Mesendoderm (in vitro differentiated cells): ENCODE measurements at regions not wholly inside any gene's neighbourhood (a gene's known extent, or its start where the extent isn't known, plus 50 kb on each side); places are given as distances from the start of the nearest gene placed in this dataset.

ENCODE experiments used
- DNase-seq: peaks from one replicate; pipeline ENCODE4 v3.0.0; 2013
- H2AK5ac ChIP-seq: 2 replicates; pipeline ENCODE4 v1.6.1; 2013; ENCODE audit warnings: low read length, inconsistent platforms
- H2BK120ac ChIP-seq: 2 replicates; pipeline ENCODE4 v1.6.1; 2013; ENCODE audit warnings: low read depth, mild to moderate bottlenecking, low read length, moderate library complexity, mixed read lengths
- H2BK15ac ChIP-seq: replicated peaks from 2 replicates; pipeline ENCODE4 v1.6.1; 2013; ENCODE audit warnings: low read depth, mild to moderate bottlenecking, moderate library complexity
- H2BK5ac ChIP-seq: 2 replicates; pipeline ENCODE4 v1.6.1; 2013; ENCODE audit warnings: low read length, inconsistent platforms
- H3K18ac ChIP-seq: 2 replicates; pipeline ENCODE4 v1.6.1; 2013; ENCODE audit warnings: mild to moderate bottlenecking, low read length, mixed read lengths
- H3K23ac ChIP-seq: one replicate; pipeline ENCODE4 v1.6.1; 2013; ENCODE audit warnings: low read length
- H3K27ac ChIP-seq: 2 replicates; pipeline ENCODE4 v1.5.1; 2013; ENCODE audit warnings: low read depth, mild to moderate bottlenecking, inconsistent platforms, low read length, moderate library complexity
- H3K27me3 ChIP-seq: 2 replicates; pipeline ENCODE4 v1.6.1; 2013; ENCODE audit warnings: low read length, control low read depth, mild to moderate bottlenecking, inconsistent platforms; ENCODE audit not compliant: insufficient read depth, poor library complexity
- H3K36me3 ChIP-seq: 2 replicates; pipeline ENCODE4 v1.6.1; 2013; ENCODE audit warnings: low read length, inconsistent platforms; ENCODE audit not compliant: control insufficient read depth, insufficient read depth
- H3K4ac ChIP-seq: one replicate; pipeline ENCODE4 v1.6.1; 2013; ENCODE audit warnings: low read depth, mild to moderate bottlenecking, low read length, moderate library complexity
- H3K4me1 ChIP-seq: 2 replicates; pipeline ENCODE4 v1.6.1; 2013; ENCODE audit warnings: low read depth, low read length, inconsistent platforms; ENCODE audit not compliant: control insufficient read depth
- H3K4me2 ChIP-seq: 2 replicates; pipeline ENCODE4 v1.6.1; 2013; ENCODE audit warnings: low read length
- H3K4me3 ChIP-seq: 2 replicates; pipeline ENCODE4 v1.5.1; 2013; ENCODE audit warnings: mild to moderate bottlenecking, low read length
- H3K56ac ChIP-seq: one replicate; pipeline ENCODE4 v1.6.1; 2013; ENCODE audit warnings: low read length
- H3K79me1 ChIP-seq: 2 replicates; pipeline ENCODE4 v1.6.1; 2013; ENCODE audit warnings: low read length, inconsistent platforms
- H3K79me2 ChIP-seq: 2 replicates; pipeline ENCODE4 v1.6.1; 2013; ENCODE audit warnings: mild to moderate bottlenecking, low read length; ENCODE audit not compliant: control insufficient read depth, insufficient read depth
- H3K9ac ChIP-seq: 2 replicates; pipeline ENCODE4 v1.6.1; 2013; ENCODE audit warnings: low read length, inconsistent platforms
- H4K5ac ChIP-seq: one replicate; pipeline ENCODE4 v1.6.1; 2013; ENCODE audit warnings: low read length
- H4K8ac ChIP-seq: one replicate; pipeline ENCODE4 v1.6.1; 2013; ENCODE audit warnings: low read depth, mild to moderate bottlenecking, control low read depth, low read length, moderate library complexity
- WGBS: extraction: QIAGEN DNeasy Blood & Tissue Kit; methylation state at CpG from one replicate; pipeline ENCODE4 v1.1.7; 2013; ENCODE audit warnings: low lambda C conversion rate, missing lambda C conversion rate; ENCODE audit not compliant: insufficient coverage; ENCODE audit errors: extremely low coverage; 5-methylcytosine and 5-hydroxymethylcytosine counted together

DNA sequence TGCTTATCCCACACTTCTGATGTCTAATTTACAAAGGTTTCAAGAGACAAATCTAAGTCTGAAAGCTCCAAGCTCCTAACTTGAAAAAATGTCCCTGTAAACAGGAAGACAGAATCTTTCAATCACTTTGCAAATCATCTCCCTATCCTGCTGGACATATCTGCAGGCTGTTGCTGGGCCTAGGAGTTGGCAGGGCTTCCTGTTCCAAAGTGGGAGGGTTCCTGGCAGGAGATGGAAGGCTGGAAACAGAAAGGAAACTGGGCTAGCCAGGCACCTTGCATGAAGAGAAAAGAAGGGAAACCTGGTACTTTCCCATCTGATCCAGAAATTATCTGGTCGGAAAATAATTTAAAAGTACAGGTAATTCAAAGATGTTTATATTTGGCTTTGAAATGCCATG lies 227.3 kb upstream of the IL12A start:
- Histone ChIP-seq H2BK120ac (no peak overlapping the region), H3K27ac (no peak overlapping the region), H4K8ac (no peak overlapping the region), H3K18ac (peak overlapping the region; percentile 9), H3K27me3 (no peaks in the 10 kb centered on the region), H2BK5ac (no peak overlapping the region), H3K23ac (no peak overlapping the region), H3K36me3 (no peaks in the 10 kb centered on the region), H3K79me2 (peaks cover 6% of the 10 kb centered on the region), H3K4me2 (no peak overlapping the region), H3K79me1 (peaks cover 4% of the 10 kb centered on the region), H3K4me3 (no peak overlapping the region), H2AK5ac (no peak overlapping the region), H3K56ac (no peak overlapping the region), H3K9ac (no peak overlapping the region), H2BK15ac (no peak overlapping the region), H3K4ac (no peak overlapping the region), H3K4me1 (peaks cover 9% of the 10 kb centered on the region), H4K5ac (no peak overlapping the region)
- no CpG with 5 or more reads among the region's 1 CpG for WGBS
- DNase-seq, result no peak

DNA sequence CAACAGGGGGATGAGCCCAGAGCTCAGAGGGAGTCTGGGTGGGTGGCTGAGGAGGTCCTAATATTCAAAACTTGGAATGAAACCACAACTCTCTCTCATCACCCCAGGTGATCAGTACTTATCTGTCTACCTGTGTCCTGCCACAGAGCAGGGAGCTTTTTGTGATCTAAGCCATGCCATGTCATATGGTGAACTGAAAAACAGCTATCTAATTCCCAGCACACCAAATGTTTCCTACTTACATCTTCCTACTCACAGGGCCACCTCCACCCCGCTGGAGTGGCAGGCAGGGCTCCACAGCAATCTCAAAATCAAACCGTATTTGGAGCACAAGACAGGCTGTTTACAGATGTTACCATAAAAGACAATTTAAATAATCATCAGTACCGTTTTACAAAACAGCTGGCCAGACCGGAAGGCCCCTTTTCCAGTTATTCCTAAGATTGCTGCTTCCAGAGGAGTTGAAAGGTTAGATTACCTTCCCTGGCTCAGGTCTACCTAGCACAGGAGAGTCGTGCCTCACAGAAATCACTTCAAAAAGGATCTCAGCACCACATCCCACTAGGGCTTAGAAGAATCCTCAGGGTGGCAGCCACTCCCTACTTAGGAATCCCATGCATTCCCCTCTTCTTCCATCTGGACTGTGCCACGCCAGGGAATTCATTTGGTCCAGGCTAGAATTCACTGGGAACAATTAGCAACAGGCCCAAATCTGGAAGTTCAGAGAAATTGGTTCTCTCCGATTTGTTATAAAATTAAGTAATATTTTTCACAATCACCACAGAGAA lies 226.6 kb upstream of the IL12A start:
- H3K56ac ChIP-seq, result peak overlapping the region; percentile 30
- no peak overlapping the region for H3K4me2 ChIP-seq
- no CpG with 5 or more reads among the region's 7 CpGs for WGBS
- peaks cover 11% of the 10 kb centered on the region for H3K79me2 ChIP-seq
- no peak overlapping the region for H3K4ac ChIP-seq
- peak overlapping the region; percentile 23 for H3K9ac ChIP-seq
- no peak overlapping the region for H2AK5ac ChIP-seq
- H3K23ac ChIP-seq, result no peak overlapping the region
- H3K79me1 ChIP-seq, result peaks cover 6% of the 10 kb centered on the region
- H2BK15ac ChIP-seq, result no peak overlapping the region
- H3K4me1 ChIP-seq, result peaks cover 10% of the 10 kb centered on the region
- H3K27me3 ChIP-seq, result no peaks in the 10 kb centered on the region
- DNase-seq, result peak; percentile 72
- H3K27ac ChIP-seq, result no peak overlapping the region
- no peak overlapping the region for H2BK5ac ChIP-seq
- no peak overlapping the region for H2BK120ac ChIP-seq
- no peak overlapping the region for H4K8ac ChIP-seq
- H4K5ac ChIP-seq, result no peak overlapping the region
- H3K4me3 ChIP-seq, result no peak overlapping the region
- H3K36me3 ChIP-seq, result no peaks in the 10 kb centered on the region
- peak overlapping the region; percentile 20 for H3K18ac ChIP-seq

DNA sequence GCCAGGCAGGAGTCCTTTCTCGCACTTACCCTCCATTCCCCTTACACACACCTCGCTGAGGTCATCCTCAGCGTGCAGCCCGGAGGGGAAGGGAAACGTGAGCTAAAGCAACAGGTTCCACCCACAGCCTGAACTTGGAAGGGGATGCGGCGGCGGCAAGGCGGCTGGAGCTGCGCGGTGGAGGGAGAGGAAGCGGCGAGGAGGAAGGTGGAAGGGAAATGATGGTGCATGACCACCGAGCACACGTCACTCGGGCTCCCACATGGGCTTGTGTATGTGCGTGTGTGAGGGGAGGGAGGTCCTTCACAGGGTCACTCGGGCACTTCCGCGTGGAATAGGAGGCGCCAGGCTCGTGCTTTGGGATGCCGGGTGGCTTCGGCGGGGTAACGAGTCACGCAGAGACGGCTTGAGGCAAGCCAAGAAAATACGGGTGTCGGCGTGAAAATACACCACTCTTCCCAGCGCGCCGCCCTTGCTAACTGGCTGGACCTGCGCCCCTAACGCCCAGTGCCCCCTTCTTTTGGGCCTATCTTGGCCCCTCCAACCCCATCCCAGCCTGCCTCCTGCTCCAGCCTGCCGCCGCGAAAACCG lies 225.5 kb upstream of the IL12A start:
- peak overlapping the region; percentile 29 for H2BK5ac ChIP-seq
- no CpG with 5 or more reads among the region's 40 CpGs for WGBS
- H3K27ac ChIP-seq, result peak overlapping the region; percentile 81

DNA sequence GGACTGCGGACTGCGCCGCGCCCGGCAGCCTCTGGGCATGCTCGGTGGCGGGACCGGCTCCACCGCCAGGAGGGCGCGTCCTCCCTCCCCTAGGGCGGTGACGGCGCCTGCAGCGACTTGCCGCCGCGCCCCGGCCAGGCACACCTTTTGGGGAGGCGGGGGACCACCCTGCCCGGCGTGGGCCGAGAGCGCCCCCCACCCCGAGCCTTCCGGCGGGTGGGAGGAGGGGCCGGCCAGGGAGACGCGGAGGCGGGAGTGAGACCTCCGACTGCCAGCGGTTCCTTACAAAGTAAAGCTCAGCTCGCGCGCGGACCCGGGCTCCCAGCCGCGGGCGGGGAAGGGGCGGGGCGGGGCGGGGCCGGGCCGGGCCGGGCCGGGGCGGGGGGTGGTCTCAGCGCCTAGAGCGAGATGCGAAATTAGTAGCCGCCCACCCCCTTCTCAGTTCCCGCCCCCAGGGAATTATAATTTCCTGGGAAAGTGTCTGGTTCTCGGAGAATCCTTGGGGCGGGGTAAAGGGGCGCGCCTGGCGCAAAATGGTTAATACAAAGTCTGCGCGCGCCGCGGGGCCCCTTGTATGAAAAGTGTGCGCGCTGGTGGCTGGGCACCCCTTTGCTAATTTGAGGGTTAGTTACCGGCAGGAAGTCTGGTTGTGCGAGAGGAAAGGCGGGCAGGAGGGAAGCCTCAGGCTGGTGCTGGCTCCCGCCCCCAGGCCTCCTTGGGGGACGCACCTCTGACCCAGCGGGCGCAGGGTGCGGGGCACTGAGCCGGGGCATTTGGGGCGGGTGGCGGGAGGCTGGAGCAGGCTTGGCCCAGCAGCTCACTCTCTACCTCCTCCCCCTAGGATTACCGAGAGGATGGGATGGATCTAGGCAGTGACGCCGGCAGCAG lies 224.8 kb upstream of the IL12A start:
- H2BK15ac ChIP-seq, result no peak overlapping the region
- H2BK120ac ChIP-seq, result no peak overlapping the region
- peak overlapping the region; percentile 83 for H3K9ac ChIP-seq

More for the DNA sequence above, 225.5 kb upstream of the IL12A start:
- Histone ChIP-seq H2BK120ac (no peak overlapping the region), H3K79me1 (peaks cover 7% of the 10 kb centered on the region), H3K27me3 (no peaks in the 10 kb centered on the region), H4K5ac (no peak overlapping the region), H2AK5ac (no peak overlapping the region), H3K4me2 (peak overlapping the region; percentile 45), H3K9ac (peak overlapping the region; percentile 83), H4K8ac (no peak overlapping the region), H3K4ac (peak overlapping the region; percentile 41), H3K18ac (peak overlapping the region; percentile 17), H2BK15ac (no peak overlapping the region), H3K56ac (peak overlapping the region; percentile 96), H3K79me2 (peaks cover 16% of the 10 kb centered on the region), H3K4me1 (peaks cover 10% of the 10 kb centered on the region), H3K23ac (peak overlapping the region; percentile 70), H3K4me3 (peak overlapping the region; percentile 42), H3K36me3 (no peaks in the 10 kb centered on the region)
- DNase-seq, result peak; percentile 92

DNA sequence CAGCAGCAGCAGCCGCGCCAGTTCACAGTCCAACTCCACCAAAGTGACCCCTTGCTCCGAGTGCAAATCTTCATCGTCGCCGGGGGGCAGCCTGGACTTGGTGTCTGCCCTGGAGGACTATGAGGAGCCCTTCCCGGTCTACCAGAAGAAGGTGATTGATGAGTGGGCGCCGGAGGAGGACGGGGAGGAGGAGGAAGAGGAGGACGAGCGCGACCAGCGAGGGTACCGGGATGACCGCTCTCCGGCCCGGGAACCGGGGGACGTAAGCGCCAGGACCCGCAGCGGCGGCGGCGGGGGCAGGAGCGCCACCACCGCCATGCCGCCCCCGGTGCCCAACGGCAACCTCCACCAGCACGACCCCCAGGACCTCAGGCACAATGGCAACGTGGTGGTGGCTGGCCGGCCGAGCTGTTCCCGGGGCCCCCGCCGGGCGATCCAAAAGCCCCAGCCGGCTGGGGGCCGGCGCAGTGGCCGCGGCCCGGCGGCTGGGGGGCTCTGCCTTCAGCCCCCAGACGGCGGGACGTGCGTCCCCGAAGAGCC lies 224.1 kb upstream of the IL12A start:
- Histone ChIP-seq H3K36me3 (no peaks in the 10 kb centered on the region), H4K5ac (no peak overlapping the region), H2BK15ac (no peak overlapping the region), H3K4ac (peak overlapping the region; percentile 38), H2AK5ac (no peak overlapping the region), H3K79me2 (peaks cover 25% of the 10 kb centered on the region), H3K9ac (peak overlapping the region; percentile 83), H2BK5ac (peak overlapping the region; percentile 49), H3K27me3 (no peaks in the 10 kb centered on the region), H3K18ac (peak overlapping the region; percentile 91), H3K79me1 (peaks cover 7% of the 10 kb centered on the region), H3K4me3 (peak overlapping the region; percentile 75), H2BK120ac (no peak overlapping the region), H3K27ac (peak overlapping the region; percentile 85), H4K8ac (no peak overlapping the region), H3K23ac (no peak overlapping the region), H3K4me1 (peaks cover 10% of the 10 kb centered on the region), H3K56ac (peak overlapping the region; percentile 93), H3K4me2 (peak overlapping the region; percentile 82)
- no CpG with 5 or more reads among the region's 51 CpGs for WGBS
- DNase-seq, result no peak

More for the DNA sequence above, 224.8 kb upstream of the IL12A start:
- Histone ChIP-seq H4K5ac (no peak overlapping the region), H3K27ac (peak overlapping the region; percentile 85), H3K79me1 (peaks cover 7% of the 10 kb centered on the region), H3K4ac (peak overlapping the region; percentile 41), H3K27me3 (no peaks in the 10 kb centered on the region), H3K18ac (peak overlapping the region; percentile 91), H2AK5ac (no peak overlapping the region), H3K4me3 (peak overlapping the region; percentile 75), H3K36me3 (no peaks in the 10 kb centered on the region), H3K79me2 (peaks cover 24% of the 10 kb centered on the region), H2BK5ac (peak overlapping the region; percentile 29), H3K4me2 (peak overlapping the region; percentile 82), H3K4me1 (peaks cover 10% of the 10 kb centered on the region), H3K23ac (no peak overlapping the region), H3K56ac (peak overlapping the region; percentile 96), H4K8ac (no peak overlapping the region)
- peak; percentile 92 for DNase-seq
- WGBS, result no CpG with 5 or more reads among the region's 80 CpGs
